K562 (cell line): ENCODE measurements at regions not wholly inside any gene's neighbourhood (a gene's known extent, or its start where the extent isn't known, plus 50 kb on each side); places are given as distances from the start of the nearest gene placed in this dataset.

Experiments
- ATAC-seq: fragments of 200-7000 bp; cut with Tn5 transposase; 3 replicates; pipeline ENCODE4 v1.9.1; 2020; ENCODE audit warnings: moderate library complexity
- BruUV-seq: library from RNA; stranded (reverse); fragments of 400-500 nt; replicated peaks from 2 replicates; lab custom pipeline; 2021; lab: Mats Ljungman, UMichigan
- CTCF ChIA-PET: fragments of 300-600 bp; formaldehyde crosslinking; extraction: SDS; loops from one replicate; lab custom pipeline; 2021; ENCODE audit warnings: low intra/inter-chr PET ratio; lab: Yijun Ruan, JAX
- POLR2A ChIA-PET: fragments of 300-600, 350-650 bp; sonication (Branson Sonifier 250); formaldehyde crosslinking; extraction: SDS; loops from one replicate; lab custom pipeline; 2021; ENCODE audit warnings: antibody characterized with exemption, inconsistent platforms; lab: Yijun Ruan, JAX
- DNase-seq, 4 experiments: peaks; one replicate each; pipeline versions ENCODE4 v3.0.0 to v3.0.0-alpha.2; 2011 to 2018; ENCODE audit warnings: low spot score in 3 of 4, mixed read lengths in 3 of 4; ENCODE audit errors: extremely low read depth in 1 of 4
- FAIRE-seq: peaks from 2 replicates; lab custom pipeline; 2011; peaks lifted over from hg19 to GRCh38; lab: Jason Lieb, UNC
- H2AFZ ChIP-seq: 2 replicates; pipeline ENCODE4 v1.6.0; 2011; ENCODE audit warnings: low read depth, low read length, control low read depth, inconsistent platforms
- H3K27ac ChIP-seq: fragments of 200-600 bp; 3 replicates; pipeline ENCODE4 v1.8.0; 2011; ENCODE audit warnings: low read depth, mild to moderate bottlenecking, control low read depth, inconsistent platforms, low read length, moderate library complexity, mixed read lengths; ENCODE audit errors: extremely low read depth
- H3K27me3 ChIP-seq, 2 experiments: fragments of 300-600 bp in 1 of 2; 2 replicates in 1 of 2; 3 replicates in 1 of 2; pipeline versions ENCODE4 v1.6.0 to v1.8.0; 2011; ENCODE audit warnings: inconsistent platforms in 2 of 2, low read length in 2 of 2, mild to moderate bottlenecking in 1 of 2, mixed read lengths in 1 of 2, moderate library complexity in 1 of 2; ENCODE audit not compliant: control insufficient read depth in 2 of 2, insufficient read depth in 2 of 2
- H3K36me3 ChIP-seq: fragments of 300-600 bp; 3 replicates; pipeline ENCODE4 v1.8.0; 2011; ENCODE audit warnings: mild to moderate bottlenecking, low read length, inconsistent platforms; ENCODE audit not compliant: control insufficient read depth, insufficient read depth
- H3K4me1 ChIP-seq, 2 experiments: fragments of 200-600 bp in 1 of 2; replicated peaks in 1 of 2; 2 replicates in 1 of 2; 3 replicates in 1 of 2; pipeline versions ENCODE4 v1.5.1 to v1.8.0; 2011; ENCODE audit warnings: inconsistent platforms in 2 of 2, low read length in 2 of 2, mild to moderate bottlenecking in 1 of 2, mixed read lengths in 1 of 2, moderate library complexity in 1 of 2; ENCODE audit not compliant: control insufficient read depth in 2 of 2, insufficient read depth in 2 of 2
- H3K4me2 ChIP-seq: 2 replicates; pipeline ENCODE4 v1.6.1; 2011; ENCODE audit warnings: low read length, control low read depth, inconsistent platforms, mixed read lengths; ENCODE audit not compliant: insufficient read depth
- H3K4me3 ChIP-seq: fragments of 200-600 bp; sonication (generic), shearing (Covaris generic); 2 replicates; pipeline ENCODE4 v1.5.1; 2016; ENCODE audit warnings: control low read depth, inconsistent platforms
- H3K79me2 ChIP-seq: fragments of 200-600 bp; 3 replicates; pipeline ENCODE4 v1.8.0; 2011; ENCODE audit warnings: low read length, inconsistent platforms; ENCODE audit not compliant: control insufficient read depth, insufficient read depth
- H3K9ac ChIP-seq, 2 experiments: 2 replicates each; pipeline versions ENCODE4 v1.6.0 to v1.6.1; 2011; ENCODE audit warnings: low read depth in 2 of 2, low read length in 2 of 2, control low read depth in 1 of 2, inconsistent platforms in 1 of 2, mild to moderate bottlenecking in 1 of 2, mixed read lengths in 1 of 2; ENCODE audit not compliant: insufficient read depth in 1 of 2
- H3K9me1 ChIP-seq: one replicate; pipeline ENCODE4 v1.6.0; 2011; ENCODE audit warnings: inconsistent platforms, mild to moderate bottlenecking, low read length, moderate library complexity; ENCODE audit not compliant: control insufficient read depth, insufficient read depth
- H3K9me3 ChIP-seq: replicated peaks from 2 replicates; pipeline ENCODE4 v1.5.1; 2011; ENCODE audit warnings: low read depth, low read length, inconsistent platforms; ENCODE audit not compliant: control insufficient read depth, insufficient read depth
- H4K20me1 ChIP-seq: replicated peaks from 2 replicates; pipeline ENCODE4 v1.6.1; 2011; ENCODE audit warnings: low read length, inconsistent platforms, mixed read lengths; ENCODE audit not compliant: control insufficient read depth, insufficient read depth
- ETS2 ChIP-seq: IDR thresholded peaks from 2 replicates; pipeline ENCODE4 v1.6.1; 2016; ENCODE audit warnings: borderline replicate concordance, missing genetic modification characterization, mild to moderate bottlenecking, moderate library complexity, missing compliant biosample characterization; ENCODE audit not compliant: poor library complexity, severe bottlenecking
- MBD1 ChIP-seq: fragments of 250-450 bp; sonication (Bioruptor Pico); IDR thresholded peaks from 2 replicates; pipeline ENCODE4 v1.8.0; 2022; ENCODE audit warnings: inconsistent platforms
- MEF2D ChIP-seq: conservative IDR thresholded peaks from 2 replicates; pipeline ENCODE4 v1.6.1; 2016; ENCODE audit warnings: low read depth, missing genetic modification characterization, missing compliant biosample characterization
- PTBP1 ChIP-seq: fragments of 200-400 bp; formaldehyde crosslinking; IDR thresholded peaks from 2 replicates; pipeline ENCODE4 v1.6.1; 2017; ENCODE audit warnings: low read depth, low read length
- RBM14 ChIP-seq: fragments of 200-400 bp; formaldehyde crosslinking; IDR thresholded peaks from 2 replicates; pipeline ENCODE4 v1.6.1; 2018; ENCODE audit warnings: low read depth, mild to moderate bottlenecking, low read length, moderate library complexity, borderline replicate concordance; ENCODE audit not compliant: insufficient read depth
- TBL1XR1 ChIP-seq, 2 experiments: IDR thresholded peaks; 2 replicates each; pipeline ENCODE4 v1.6.1; 2012; ENCODE audit warnings: improper control_type of control experiment in 2 of 2, low read length in 2 of 2, mild to moderate bottlenecking in 1 of 2
- ZNF165 ChIP-seq: fragments of 250-450 bp; sonication (Bioruptor Pico); IDR thresholded peaks from 2 replicates; pipeline ENCODE4 v1.4.0; 2020; ENCODE audit warnings: borderline replicate concordance
- ZZZ3 ChIP-seq: fragments of 450-650 bp; IDR thresholded peaks from 2 replicates; pipeline ENCODE4 v1.6.1; 2016; ENCODE audit warnings: antibody characterized with exemption, mild to moderate bottlenecking, moderate library complexity
- WGBS: fragments of 100-300 bp; shearing (Covaris generic); methylation state at CpG from one replicate; pipeline ENCODE4 v1.1.6; 2016; ENCODE audit warnings: low coverage, mixed read lengths; ENCODE audit not compliant: insufficient coverage; ENCODE audit errors: missing lambda C conversion rate; 5-methylcytosine and 5-hydroxymethylcytosine counted together
- in situ Hi-C: fragments of 300-500 bp; cut with MboI; formaldehyde crosslinking; loops from 4 replicates; pipeline ENCODE4 v1.15.0; 2018; ENCODE audit warnings: inconsistent platforms, mixed read lengths
- intact Hi-C: fragments of 100-400 bp; cut with micrococcal nuclease; formaldehyde crosslinking; loops from 2 replicates; pipeline ENCODE4 v1.14.2; 2022
- TF ChIP-seq, protein P1 (sequence below): fragments of 200-400 bp; formaldehyde crosslinking; IDR thresholded peaks from 2 replicates; pipeline ENCODE4 v1.6.1; 2017; ENCODE audit warnings: mild to moderate bottlenecking, low read depth, low read length, moderate library complexity
- TF ChIP-seq, protein P2 (sequence below): sonication (generic); formaldehyde crosslinking; IDR thresholded peaks from 2 replicates; pipeline ENCODE4 v1.8.0; 2022; ENCODE audit warnings: mild to moderate bottlenecking, missing genetic modification reagents

- TF ChIP-seq ZNF165 (CRISPR knock-in tag) (no peak), RBM14 (no peak), MEF2D (tag) (no peak), MBD1 (CRISPR knock-in tag) (no peak), ETS2 (no peak), PTBP1 (no peak)
- TF ChIP-seq, protein P1, sequence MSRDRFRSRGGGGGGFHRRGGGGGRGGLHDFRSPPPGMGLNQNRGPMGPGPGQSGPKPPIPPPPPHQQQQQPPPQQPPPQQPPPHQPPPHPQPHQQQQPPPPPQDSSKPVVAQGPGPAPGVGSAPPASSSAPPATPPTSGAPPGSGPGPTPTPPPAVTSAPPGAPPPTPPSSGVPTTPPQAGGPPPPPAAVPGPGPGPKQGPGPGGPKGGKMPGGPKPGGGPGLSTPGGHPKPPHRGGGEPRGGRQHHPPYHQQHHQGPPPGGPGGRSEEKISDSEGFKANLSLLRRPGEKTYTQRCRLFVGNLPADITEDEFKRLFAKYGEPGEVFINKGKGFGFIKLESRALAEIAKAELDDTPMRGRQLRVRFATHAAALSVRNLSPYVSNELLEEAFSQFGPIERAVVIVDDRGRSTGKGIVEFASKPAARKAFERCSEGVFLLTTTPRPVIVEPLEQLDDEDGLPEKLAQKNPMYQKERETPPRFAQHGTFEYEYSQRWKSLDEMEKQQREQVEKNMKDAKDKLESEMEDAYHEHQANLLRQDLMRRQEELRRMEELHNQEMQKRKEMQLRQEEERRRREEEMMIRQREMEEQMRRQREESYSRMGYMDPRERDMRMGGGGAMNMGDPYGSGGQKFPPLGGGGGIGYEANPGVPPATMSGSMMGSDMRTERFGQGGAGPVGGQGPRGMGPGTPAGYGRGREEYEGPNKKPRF: no peak
Measured at GRCh38 chr3:153722157-153722556, 399.0 kb upstream of the ARHGEF26 start (continued).

DNA sequence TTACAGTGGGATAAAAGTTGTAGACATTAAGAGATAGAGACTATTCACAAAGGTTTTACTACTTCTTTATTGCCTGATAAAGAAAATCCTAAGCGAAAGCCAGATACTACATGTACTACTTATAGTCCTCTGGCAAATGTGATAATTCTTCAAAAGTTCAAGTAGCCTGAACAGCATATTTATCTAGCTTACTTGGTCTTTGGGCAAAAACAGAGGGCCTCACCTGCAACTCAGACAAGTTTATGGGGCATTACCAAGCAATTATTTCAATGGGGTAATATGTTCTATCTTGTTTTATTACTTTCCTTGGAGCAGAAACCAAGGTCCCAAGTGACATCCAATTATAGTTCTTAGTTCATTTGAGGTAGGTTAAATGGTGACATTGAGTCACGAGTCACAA lies 390.1 kb upstream of the ARHGEF26 start:
- H3K9ac ChIP-seq: no peak overlapping the region
- H3K9me3 ChIP-seq: no peaks in the 10 kb centered on the region
- 0% methylated on average over 2 of the region's 2 CpGs for WGBS
- no peak for ATAC-seq
- intact Hi-C loops: no loop called here
- CTCF ChIA-PET: no interaction called here
- H3K4me1 ChIP-seq: no peaks in the 10 kb centered on the region
- H3K79me2 ChIP-seq: no peaks in the 10 kb centered on the region
- no peaks in the 10 kb centered on the region for H3K9me1 ChIP-seq
- no peak for FAIRE-seq
- BruUV-seq: no TSS peak
- no peak overlapping the region for H3K4me3 ChIP-seq
- H3K27ac ChIP-seq: no peak overlapping the region
- H2AFZ ChIP-seq: no peak overlapping the region
- H3K36me3 ChIP-seq: no peaks in the 10 kb centered on the region
- no peak for TF ChIP-seq TBL1XR1 (IDR thresholded peaks at IDR 0.05; ENCODE audit: low read length in 2 of 2)
- no peak for TF ChIP-seq ZZZ3
- TF ChIP-seq, protein P2, sequence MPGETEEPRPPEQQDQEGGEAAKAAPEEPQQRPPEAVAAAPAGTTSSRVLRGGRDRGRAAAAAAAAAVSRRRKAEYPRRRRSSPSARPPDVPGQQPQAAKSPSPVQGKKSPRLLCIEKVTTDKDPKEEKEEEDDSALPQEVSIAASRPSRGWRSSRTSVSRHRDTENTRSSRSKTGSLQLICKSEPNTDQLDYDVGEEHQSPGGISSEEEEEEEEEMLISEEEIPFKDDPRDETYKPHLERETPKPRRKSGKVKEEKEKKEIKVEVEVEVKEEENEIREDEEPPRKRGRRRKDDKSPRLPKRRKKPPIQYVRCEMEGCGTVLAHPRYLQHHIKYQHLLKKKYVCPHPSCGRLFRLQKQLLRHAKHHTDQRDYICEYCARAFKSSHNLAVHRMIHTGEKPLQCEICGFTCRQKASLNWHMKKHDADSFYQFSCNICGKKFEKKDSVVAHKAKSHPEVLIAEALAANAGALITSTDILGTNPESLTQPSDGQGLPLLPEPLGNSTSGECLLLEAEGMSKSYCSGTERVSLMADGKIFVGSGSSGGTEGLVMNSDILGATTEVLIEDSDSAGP: no peak
- no peak overlapping the region for H3K4me2 ChIP-seq
- POLR2A ChIA-PET: no interaction called here
- H4K20me1 ChIP-seq: no peaks in the 10 kb centered on the region
- no peaks in the 10 kb centered on the region for H3K27me3 ChIP-seq
- in situ Hi-C loops: no loop called here
- DNase-seq: no peak
